ENCODE measurements at regions not wholly inside any gene's neighbourhood (a gene's known extent, or its start where the extent isn't known, plus 50 kb on each side); places are given as distances from the start of the nearest gene placed in this dataset.

GRCh38 chr13:79935121-79935520 lies 405.8 kb downstream of the SPRY2 start:
- no peak for DNase-seq (ENCODE audit: low read depth, low spot score)
- ChIA-PET CTCF (interaction anchor here (0.6 kb wide), 1 partner anchor 26 kb away, joined by 3 read pairs; no protein-coding TSS in a partner anchor), RAD21 (ENCODE audit: unreplicated experiment) (no interaction called here), POLR2A (interaction anchor here (0.5 kb wide), 1 partner anchor 266 kb away, joined by 4 read pairs; no protein-coding TSS in a partner anchor), SMC1A (ENCODE audit: uncharacterized antibody, unreplicated experiment) (interaction anchor here (0.8 to 3.0 kb wide), 3 partner anchors 10 to 34 kb away, joined by 3 to 16 read pairs (median 8); no protein-coding TSS in a partner anchor)
- H3K79me2 ChIP-seq (ENCODE audit: control insufficient read depth, insufficient read depth, low read length) = no peaks in the 10 kb centered on the region
- no peaks in the 10 kb centered on the region for H3K36me3 ChIP-seq (ENCODE audit: control insufficient read depth in 2 of 2, insufficient read depth in 2 of 2, low read length in 1 of 2)
- FAIRE-seq = no peak
- no peak overlapping the region for H3K4me2 ChIP-seq (ENCODE audit: control insufficient read depth, insufficient read depth)
- in situ Hi-C loops (cut with MboI) = no loop called here
- H4K20me1 ChIP-seq (ENCODE audit: control insufficient read depth, insufficient read depth) = no peaks in the 10 kb centered on the region
- no peak for ATAC-seq
- no peak overlapping the region for H3K9ac ChIP-seq (ENCODE audit: control insufficient read depth, insufficient read depth, low read length)
- BruUV-seq (replicated peaks) = no TSS peak
- TF ChIP-seq EZH2 (IDR thresholded peaks at IDR 0.05; ENCODE audit: borderline replicate concordance, control insufficient read depth, low read depth, low read length) (no peak), ZNF687 (IDR thresholded peaks at IDR 0.05) (no peak), CHD1 (IDR thresholded peaks at IDR 0.05; ENCODE audit: low read depth, low read length) (no peak), GABPA (IDR thresholded peaks at IDR 0.05; ENCODE audit: low read depth) (no peak), CHD4 (IDR thresholded peaks at IDR 0.05) (no peak), NFYB (IDR thresholded peaks at IDR 0.05; ENCODE audit: insufficient read depth, low read depth, low read length) (no peak), ZNF274 (IDR thresholded peaks at IDR 0.05; ENCODE audit: insufficient read depth, insufficient read length) (no peak), PRDM15 (CRISPR knock-in tag; IDR thresholded peaks at IDR 0.05) (no peak), TARDBP (IDR thresholded peaks at IDR 0.05; ENCODE audit: borderline replicate concordance) (no peak)
- H3K27ac ChIP-seq (ENCODE audit: control insufficient read depth, insufficient read depth) = no peak overlapping the region
- no peaks in the 10 kb centered on the region for H3K4me1 ChIP-seq (ENCODE audit: control insufficient read depth, insufficient read depth, low read length)
- H2AFZ ChIP-seq (ENCODE audit: control insufficient read depth, low read depth, low read length) = no peak overlapping the region
- no peaks in the 10 kb centered on the region for H3K27me3 ChIP-seq (replicated peaks in 1 of 2; ENCODE audit: control insufficient read depth in 2 of 2, insufficient read depth in 2 of 2, low read length in 1 of 2)
- H3K9me3 ChIP-seq (replicated peaks; ENCODE audit: control insufficient read depth, insufficient read depth, low read length) = no peaks in the 10 kb centered on the region
- intact Hi-C loops (cut with micrococcal nuclease; ENCODE audit: unreplicated experiment) = no loop called here
- no peak overlapping the region for H3K4me3 ChIP-seq

Measured in GM12878 (cell line).